ENCODE measurements at regions not wholly inside any gene's neighbourhood (a gene's known extent, or its start where the extent isn't known, plus 50 kb on each side); places are given as distances from the start of the nearest gene placed in this dataset.

DNA sequence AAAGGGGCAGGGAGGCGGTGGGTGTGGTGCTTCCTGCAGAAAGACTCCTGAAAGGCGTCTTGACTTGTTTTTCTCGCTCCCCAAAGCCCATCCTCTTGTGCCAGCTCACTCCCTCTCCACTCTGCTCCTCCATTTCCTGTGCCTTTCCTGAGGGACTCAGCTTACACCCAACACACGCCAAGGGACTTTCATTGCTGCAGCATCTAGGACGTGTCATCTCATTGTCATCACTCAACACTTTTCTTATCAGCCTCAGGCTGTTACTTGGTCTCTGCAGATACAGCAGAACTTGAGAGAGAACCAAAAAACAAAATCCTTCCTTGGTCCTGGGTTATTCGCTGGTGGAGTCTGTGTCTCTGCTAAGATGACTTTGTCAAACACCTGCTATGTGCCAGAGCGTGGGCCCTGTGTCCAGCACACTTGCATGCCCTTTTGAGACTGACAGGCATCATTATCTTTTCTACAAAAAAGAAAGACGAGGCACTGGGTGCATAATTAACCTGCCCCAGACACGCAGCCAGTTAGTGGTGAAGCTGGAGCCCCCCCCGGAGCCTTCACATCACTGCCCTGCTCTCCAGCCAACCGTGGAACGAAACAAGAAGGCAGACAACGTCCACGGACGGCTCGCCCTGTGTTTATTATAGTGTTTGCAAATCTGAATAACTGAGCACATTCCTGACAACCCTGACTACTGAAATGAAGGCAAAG, 261.7 kb upstream of the HDAC4 start:
- TF ChIP-seq POLR2A (IDR thresholded peaks at IDR 0.05), result no peak
- TF ChIP-seq, protein P1, sequence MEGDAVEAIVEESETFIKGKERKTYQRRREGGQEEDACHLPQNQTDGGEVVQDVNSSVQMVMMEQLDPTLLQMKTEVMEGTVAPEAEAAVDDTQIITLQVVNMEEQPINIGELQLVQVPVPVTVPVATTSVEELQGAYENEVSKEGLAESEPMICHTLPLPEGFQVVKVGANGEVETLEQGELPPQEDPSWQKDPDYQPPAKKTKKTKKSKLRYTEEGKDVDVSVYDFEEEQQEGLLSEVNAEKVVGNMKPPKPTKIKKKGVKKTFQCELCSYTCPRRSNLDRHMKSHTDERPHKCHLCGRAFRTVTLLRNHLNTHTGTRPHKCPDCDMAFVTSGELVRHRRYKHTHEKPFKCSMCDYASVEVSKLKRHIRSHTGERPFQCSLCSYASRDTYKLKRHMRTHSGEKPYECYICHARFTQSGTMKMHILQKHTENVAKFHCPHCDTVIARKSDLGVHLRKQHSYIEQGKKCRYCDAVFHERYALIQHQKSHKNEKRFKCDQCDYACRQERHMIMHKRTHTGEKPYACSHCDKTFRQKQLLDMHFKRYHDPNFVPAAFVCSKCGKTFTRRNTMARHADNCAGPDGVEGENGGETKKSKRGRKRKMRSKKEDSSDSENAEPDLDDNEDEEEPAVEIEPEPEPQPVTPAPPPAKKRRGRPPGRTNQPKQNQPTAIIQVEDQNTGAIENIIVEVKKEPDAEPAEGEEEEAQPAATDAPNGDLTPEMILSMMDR (IDR thresholded peaks at IDR 0.05), result no peak

Data from testis (tissue), 2 donors.